ENCODE measurements at regions not wholly inside any gene's neighbourhood (a gene's known extent, or its start where the extent isn't known, plus 50 kb on each side); places are given as distances from the start of the nearest gene placed in this dataset.

- TF ChIP-seq SMC3 (IDR thresholded peaks at IDR 0.05; ENCODE audit: borderline replicate concordance, low read length) (no peak), CTCF (IDR thresholded peaks at IDR 0.05 in 2 of 3, conservative IDR thresholded peaks at IDR 0.05 in 1 of 3; ENCODE audit: control insufficient read depth in 2 of 3, extremely low read depth in 1 of 3, insufficient read depth in 1 of 3, low read depth in 3 of 3, low read length in 3 of 3) (no peak), POLR2A (IDR thresholded peaks at IDR 0.05; ENCODE audit: low read depth, low read length) (no peak), EZH2 (IDR thresholded peaks at IDR 0.05; ENCODE audit: borderline replicate concordance, control insufficient read depth, low read depth, low read length) (no peak), STAT3 (IDR thresholded peaks at IDR 0.05; ENCODE audit: low read depth, low read length) (no peak), SIN3A (IDR thresholded peaks at IDR 0.05; ENCODE audit: low read depth, low read length) (no peak)
Measured at GRCh38 chr1:55353707-55354620, 138.8 kb upstream of the USP24 start.
